CD4-positive, alpha-beta T cell (primary cell): ENCODE measurements at regions not wholly inside any gene's neighbourhood (a gene's known extent, or its start where the extent isn't known, plus 50 kb on each side); places are given as distances from the start of the nearest gene placed in this dataset.

ENCODE experiments used
- ATAC-seq: fragments of 200-7000 bp; cut with Tn5 transposase; one replicate; pipeline ENCODE4 v1.10.0; 2022; ENCODE audit warnings: mild to moderate bottlenecking; ENCODE audit not compliant: poor library complexity
- CTCF ChIA-PET: fragments of 350-600 bp; sonication (Branson Sonifier 250); formaldehyde crosslinking; loops from one replicate; lab custom pipeline; 2021; ENCODE audit warnings: antibody characterized with exemption, inconsistent platforms; lab: Charles Lee
- POLR2A ChIA-PET: fragments of 350-600 bp; sonication (Branson Sonifier 250); formaldehyde crosslinking; loops from one replicate; lab custom pipeline; 2021; ENCODE audit warnings: antibody characterized with exemption, inconsistent platforms; lab: Charles Lee
- DNase-seq, 14 experiments: peaks; one replicate each; pipeline ENCODE4 v3.0.0-alpha.2; 2013 to 2020; ENCODE audit warnings: mixed read lengths in 2 of 14
- H3K27ac ChIP-seq, 2 donors: one replicate each; pipeline versions ENCODE4 v1.5.1 to v1.7.0; 2013; ENCODE audit warnings: low read length in 2 of 2, low read depth in 1 of 2, mild to moderate bottlenecking in 1 of 2
- H3K27me3 ChIP-seq, 2 experiments: 1 replicate in 1 of 2; 2 replicates in 1 of 2; pipeline versions ENCODE4 v1.6.1 to v1.7.0; 2013; ENCODE audit warnings: low read length in 2 of 2, control low read depth in 1 of 2, mild to moderate bottlenecking in 1 of 2, moderate library complexity in 1 of 2; ENCODE audit not compliant: insufficient read depth in 2 of 2, control insufficient read depth in 1 of 2
- H3K36me3 ChIP-seq: one replicate; pipeline ENCODE4 v1.6.1; 2013; ENCODE audit warnings: low read length, control low read depth; ENCODE audit not compliant: insufficient read depth
- H3K4me1 ChIP-seq: one replicate; pipeline ENCODE4 v1.6.1; 2013; ENCODE audit warnings: low read length, control low read depth; ENCODE audit not compliant: insufficient read depth
- H3K4me3 ChIP-seq: one replicate; pipeline ENCODE4 v1.5.1; 2013; ENCODE audit warnings: mild to moderate bottlenecking, low read length, moderate library complexity
- H3K9me3 ChIP-seq, 2 experiments: 1 replicate in 1 of 2; 2 replicates in 1 of 2; pipeline versions ENCODE4 v1.6.1 to v1.7.0; 2013; ENCODE audit warnings: low read length in 2 of 2, mild to moderate bottlenecking in 2 of 2, control low read depth in 1 of 2, moderate library complexity in 1 of 2; ENCODE audit not compliant: control insufficient read depth in 1 of 2, insufficient read depth in 1 of 2
- H3K27ac Mint-ChIP-seq: one replicate; pipeline ENCODE4 v1.8.0; 2020; ENCODE audit warnings: mixed read lengths
- H3K27me3 Mint-ChIP-seq: one replicate; pipeline ENCODE4 v1.8.0; 2021; ENCODE audit warnings: mixed read lengths
- H3K36me3 Mint-ChIP-seq: one replicate; pipeline ENCODE4 v1.8.0; 2021; ENCODE audit warnings: low read depth, mixed read lengths
- H3K4me1 Mint-ChIP-seq: one replicate; pipeline ENCODE4 v1.8.0; 2021; ENCODE audit warnings: low read depth, mixed read lengths
- H3K4me3 Mint-ChIP-seq: one replicate; pipeline ENCODE4 v1.8.0; 2020; ENCODE audit warnings: mild to moderate bottlenecking, mixed read lengths
- H3K9me3 Mint-ChIP-seq: one replicate; pipeline ENCODE4 v1.8.0; 2020; ENCODE audit warnings: mixed read lengths
- CTCF ChIP-seq: fragments of 200-600 bp; IDR thresholded peaks from one replicate; pipeline ENCODE4 v1.8.0; 2022; ENCODE audit warnings: antibody characterized with exemption, mild to moderate bottlenecking
- intact Hi-C, 2 experiments: fragments of 100-400 bp; cut with DNase I in 1 of 2; cut with micrococcal nuclease in 1 of 2; formaldehyde crosslinking; loops; one replicate each; pipeline versions ENCODE4 v1.15.1 to v1.9.0; 2023 to 2025; cut with DNase I, micrococcal nuclease

GRCh38 chr7:113825832-113826231 lies 93.0 kb downstream of the PPP1R3A start:
- Mint-ChIP-seq H3K4me1 (no peaks in the 10 kb centered on the region), H3K27ac (no peak overlapping the region), H3K27me3 (no peaks in the 10 kb centered on the region), H3K36me3 (no peaks in the 10 kb centered on the region), H3K9me3 (peaks cover 4% of the 10 kb centered on the region), H3K4me3 (no peak overlapping the region)
- no peak for TF ChIP-seq CTCF
- Histone ChIP-seq H3K4me3 (no peak overlapping the region), H3K27ac (no peak overlapping the region), H3K9me3 (no peaks in the 10 kb centered on the region), H3K27me3 (no peaks in the 10 kb centered on the region), H3K4me1 (no peaks in the 10 kb centered on the region), H3K36me3 (no peaks in the 10 kb centered on the region)
- ChIA-PET CTCF (no interaction called here), POLR2A (no interaction called here)
- DNase-seq (no peak), ATAC-seq (no peak)
- intact Hi-C loops: no loop called here

- Histone ChIP-seq H3K4me1 (no peaks in the 10 kb centered on the region), H3K27me3 (no peaks in the 10 kb centered on the region), H3K9me3 (no peaks in the 10 kb centered on the region), H3K27ac (no peak overlapping the region), H3K4me3 (no peak overlapping the region), H3K36me3 (no peaks in the 10 kb centered on the region)
- ChIA-PET CTCF (no interaction called here), POLR2A (no interaction called here)
- no peaks in the 10 kb centered on the region for H3K4me1 Mint-ChIP-seq
- no peak overlapping the region for H3K4me3 Mint-ChIP-seq
- DNase-seq (no peak), ATAC-seq (no peak)
- H3K9me3 Mint-ChIP-seq: peaks cover 4% of the 10 kb centered on the region
- H3K27me3 Mint-ChIP-seq: no peaks in the 10 kb centered on the region
- H3K27ac Mint-ChIP-seq: no peak overlapping the region
- TF ChIP-seq CTCF: no peak
- intact Hi-C loops: no loop called here
- H3K36me3 Mint-ChIP-seq: no peaks in the 10 kb centered on the region
Measured at GRCh38 chr7:113824117-113824823, 94.5 kb downstream of the PPP1R3A start.

GRCh38 chr7:113819474-113819873 lies 99.3 kb downstream of the PPP1R3A start:
- Mint-ChIP-seq H3K36me3 (no peaks in the 10 kb centered on the region), H3K27ac (no peak overlapping the region), H3K4me1 (no peaks in the 10 kb centered on the region), H3K27me3 (no peaks in the 10 kb centered on the region), H3K4me3 (no peak overlapping the region), H3K9me3 (peaks cover 2% of the 10 kb centered on the region)
- ChIA-PET POLR2A (no interaction called here), CTCF (no interaction called here)
- Histone ChIP-seq H3K27me3 (no peaks in the 10 kb centered on the region), H3K27ac (no peak overlapping the region), H3K4me1 (no peaks in the 10 kb centered on the region), H3K4me3 (no peak overlapping the region), H3K9me3 (no peaks in the 10 kb centered on the region), H3K36me3 (no peaks in the 10 kb centered on the region)
- TF ChIP-seq CTCF: no peak
- DNase-seq: no peak
- no peak for ATAC-seq
- intact Hi-C loops: no loop called here
